Erythroblast (primary cell): ENCODE measurements at regions not wholly inside any gene's neighbourhood (a gene's known extent, or its start where the extent isn't known, plus 50 kb on each side); places are given as distances from the start of the nearest gene placed in this dataset.

ENCODE experiments used
- DNase-seq, 2 experiments: peaks; one replicate each; lab custom pipeline; 2025; lab: John Stamatoyannopoulos, UW
- GATA1 ChIP-seq: IDR thresholded peaks from 2 replicates; pipeline ENCODE4 v1.6.1; 2011; ENCODE audit warnings: low read depth, mild to moderate bottlenecking, control low read depth, low read length, moderate library complexity
- POLR2A ChIP-seq: IDR thresholded peaks from 2 replicates; pipeline ENCODE4 v1.6.1; 2011; ENCODE audit warnings: mild to moderate bottlenecking, low read length

- TF ChIP-seq GATA1 (no peak), POLR2A (no peak)
- DNase-seq, result no peak
Measured at GRCh38 chr17:17422217-17422610, 54.6 kb upstream of the MED9 start.

- no peak for DNase-seq
- no peak for TF ChIP-seq GATA1
- no peak for TF ChIP-seq POLR2A
Measured at GRCh38 chr17:17422641-17423040, 54.2 kb upstream of the MED9 start.

GRCh38 chr17:17423656-17424055 is 53.1 kb upstream of the MED9 start:
- no peak for DNase-seq
- no peak for TF ChIP-seq POLR2A
- no peak for TF ChIP-seq GATA1

- DNase-seq, result peak; percentile 35 to 66
- TF ChIP-seq GATA1 (no peak), POLR2A (no peak)
Measured at GRCh38 chr17:17424552-17424951, 52.2 kb upstream of the MED9 start.

GRCh38 chr17:17425005-17425404 is 51.8 kb upstream of the MED9 start:
- TF ChIP-seq GATA1, result no peak
- no peak for TF ChIP-seq POLR2A

GRCh38 chr17:17425591-17425990 is 51.2 kb upstream of the MED9 start:
- no peak for TF ChIP-seq POLR2A
- no peak for TF ChIP-seq GATA1
- no peak for DNase-seq

More at GRCh38 chr17:17425005-17425404, 51.8 kb upstream of the MED9 start:
- no peak for DNase-seq

GRCh38 chr17:17426184-17426583 is 50.6 kb upstream of the MED9 start:
- no peak for TF ChIP-seq POLR2A
- no peak for TF ChIP-seq GATA1
- DNase-seq, result no peak
